HEK293 (cell line): ENCODE measurements at regions not wholly inside any gene's neighbourhood (a gene's known extent, or its start where the extent isn't known, plus 50 kb on each side); places are given as distances from the start of the nearest gene placed in this dataset.

Source experiments
- CTCF ChIA-PET: fragments of 350-600 bp; formaldehyde crosslinking; extraction: SDS; loops from one replicate; lab custom pipeline; 2021; ENCODE audit warnings: antibody characterized with exemption; lab: Yijun Ruan, JAX
- POLR2A ChIA-PET: fragments of 300-600 bp; formaldehyde crosslinking; extraction: SDS; loops from one replicate; lab custom pipeline; 2020; ENCODE audit warnings: antibody characterized with exemption, inconsistent platforms; lab: Yijun Ruan, JAX
- H3K27ac ChIP-seq: fragments of 200-500 bp; sonication (Bioruptor generic); 2 replicates; pipeline ENCODE4 v1.5.1; 2014; ENCODE audit warnings: low read depth, low read length, control low read depth, inconsistent platforms; ENCODE audit errors: extremely low read depth
- H3K36me3 ChIP-seq, 2 experiments: fragments of 200-500 bp in 1 of 2; sonication (Bioruptor generic) in 1 of 2; 1 replicate in 1 of 2; 2 replicates in 1 of 2; pipeline ENCODE4 v1.5.1; 2014 to 2017; ENCODE audit warnings: inconsistent platforms in 2 of 2, low read length in 2 of 2; ENCODE audit not compliant: control insufficient read depth in 2 of 2, insufficient read depth in 1 of 2
- H3K4me1 ChIP-seq: fragments of 200-500 bp; sonication (Bioruptor generic); 2 replicates; pipeline ENCODE4 v1.5.1; 2014; ENCODE audit warnings: mild to moderate bottlenecking, low read length, inconsistent platforms; ENCODE audit not compliant: control insufficient read depth, insufficient read depth
- H3K4me3 ChIP-seq: 2 replicates; pipeline ENCODE4 v1.5.1; 2011; ENCODE audit warnings: low read depth, mild to moderate bottlenecking, control low read depth, low read length, moderate library complexity
- H3K9me3 ChIP-seq: fragments of 200-500 bp; sonication (Bioruptor generic); 2 replicates; pipeline ENCODE4 v1.5.1; 2014; ENCODE audit warnings: low read depth, low read length, inconsistent platforms; ENCODE audit not compliant: control insufficient read depth, insufficient read depth
- BCL11B ChIP-seq: fragments of 450-650 bp; formaldehyde crosslinking; IDR thresholded peaks from 2 replicates; pipeline ENCODE4 v1.5.1; 2016; ENCODE audit warnings: low read depth, missing biosample characterization, missing genetic modification characterization
- GFI1B ChIP-seq: fragments of 450-650 bp; formaldehyde crosslinking; IDR thresholded peaks from 2 replicates; pipeline ENCODE4 v1.5.1; 2016; ENCODE audit warnings: missing biosample characterization, missing genetic modification characterization
- SCRT1 ChIP-seq: fragments of 450-650 bp; formaldehyde crosslinking; IDR thresholded peaks from 2 replicates; pipeline ENCODE4 v1.5.1; 2016; ENCODE audit warnings: missing biosample characterization, missing genetic modification characterization, borderline replicate concordance
- SCRT2 ChIP-seq: fragments of 450-650 bp; formaldehyde crosslinking; IDR thresholded peaks from 2 replicates; pipeline ENCODE4 v1.5.1; 2016; ENCODE audit warnings: missing biosample characterization, missing genetic modification characterization
- ZBTB21 ChIP-seq: fragments of 450-650 bp; formaldehyde crosslinking; IDR thresholded peaks from 2 replicates; pipeline ENCODE4 v1.5.1; 2017; ENCODE audit warnings: missing biosample characterization, missing genetic modification characterization
- ZNF2 ChIP-seq: fragments of 450-650 bp; formaldehyde crosslinking; IDR thresholded peaks from 2 replicates; pipeline ENCODE4 v1.5.1; 2016; ENCODE audit warnings: missing biosample characterization, missing genetic modification characterization
- ZNF302 ChIP-seq: fragments of 450-650 bp; formaldehyde crosslinking; IDR thresholded peaks from 2 replicates; pipeline ENCODE4 v1.5.1; 2016; ENCODE audit warnings: missing biosample characterization, missing genetic modification characterization, low read depth
- ZNF350 ChIP-seq: fragments of 450-650 bp; formaldehyde crosslinking; IDR thresholded peaks from 2 replicates; pipeline ENCODE4 v1.5.0; 2017; ENCODE audit warnings: missing biosample characterization, mild to moderate bottlenecking, missing genetic modification characterization
- ZNF404 ChIP-seq: fragments of 450-650 bp; formaldehyde crosslinking; IDR thresholded peaks from 2 replicates; pipeline ENCODE4 v1.5.1; 2017; ENCODE audit warnings: missing biosample characterization, missing genetic modification characterization
- ZNF501 ChIP-seq: fragments of 450-650 bp; formaldehyde crosslinking; IDR thresholded peaks from 2 replicates; pipeline ENCODE4 v1.5.1; 2016; ENCODE audit warnings: missing biosample characterization, missing genetic modification characterization
- ZNF513 ChIP-seq: fragments of 450-650 bp; IDR thresholded peaks from 2 replicates; pipeline ENCODE4 v1.5.1; 2018; ENCODE audit warnings: missing biosample characterization, missing genetic modification characterization
- ZNF514 ChIP-seq: fragments of 450-650 bp; formaldehyde crosslinking; IDR thresholded peaks from 2 replicates; pipeline ENCODE4 v1.5.1; 2016; ENCODE audit warnings: missing biosample characterization, missing genetic modification characterization
- ZNF530 ChIP-seq: fragments of 450-650 bp; formaldehyde crosslinking; IDR thresholded peaks from 2 replicates; pipeline ENCODE4 v1.5.1; 2016; ENCODE audit warnings: low read depth, missing biosample characterization, missing genetic modification characterization
- ZNF558 ChIP-seq: fragments of 450-650 bp; formaldehyde crosslinking; IDR thresholded peaks from 2 replicates; pipeline ENCODE4 v1.5.1; 2016; ENCODE audit warnings: missing biosample characterization, missing genetic modification characterization
- ZNF621 ChIP-seq: fragments of 450-650 bp; formaldehyde crosslinking; IDR thresholded peaks from 2 replicates; pipeline ENCODE4 v1.5.1; 2017; ENCODE audit warnings: missing biosample characterization, missing genetic modification characterization
- ZNF624 ChIP-seq: fragments of 450-650 bp; formaldehyde crosslinking; IDR thresholded peaks from 2 replicates; pipeline ENCODE4 v1.5.1; 2017; ENCODE audit warnings: missing biosample characterization, missing genetic modification characterization
- ZNF654 ChIP-seq: fragments of 450-650 bp; formaldehyde crosslinking; IDR thresholded peaks from 2 replicates; pipeline ENCODE4 v1.5.1; 2016; ENCODE audit warnings: low read depth, missing biosample characterization, missing genetic modification characterization
- ZNF658 ChIP-seq: fragments of 450-650 bp; formaldehyde crosslinking; IDR thresholded peaks from 2 replicates; pipeline ENCODE4; 2016; ENCODE audit warnings: missing biosample characterization, missing genetic modification characterization
- ZNF664 ChIP-seq: fragments of 450-650 bp; formaldehyde crosslinking; IDR thresholded peaks from 2 replicates; pipeline ENCODE4 v1.5.1; 2016; ENCODE audit warnings: missing biosample characterization, missing genetic modification characterization
- ZNF768 ChIP-seq: fragments of 450-650 bp; formaldehyde crosslinking; IDR thresholded peaks from 2 replicates; pipeline ENCODE4 v1.5.1; 2018; ENCODE audit warnings: missing biosample characterization, mild to moderate bottlenecking, missing genetic modification characterization
- ZNF791 ChIP-seq: fragments of 450-650 bp; formaldehyde crosslinking; IDR thresholded peaks from 2 replicates; pipeline ENCODE4 v1.5.1; 2016; ENCODE audit warnings: missing biosample characterization, missing genetic modification characterization
- ZNF843 ChIP-seq: fragments of 450-650 bp; formaldehyde crosslinking; IDR thresholded peaks from 2 replicates; pipeline ENCODE4 v1.5.1; 2016; ENCODE audit warnings: missing biosample characterization, missing genetic modification characterization

GRCh38 chr3:4139462-4140140 is 163.6 kb upstream of the SETMAR start:
- no peak for TF ChIP-seq ZNF2
- TF ChIP-seq SCRT1 (tag by site-specific recombination) = no peak
- no peak for TF ChIP-seq ZNF501 (tag by site-specific recombination)
- TF ChIP-seq ZNF350 = no peak
- TF ChIP-seq ZNF664 (tag by site-specific recombination) = no peak
- TF ChIP-seq ZNF514 (tag by site-specific recombination) = no peak
- TF ChIP-seq SCRT2 (tag by site-specific recombination) = no peak
- TF ChIP-seq ZNF621 = no peak
- no peak for TF ChIP-seq GFI1B (tag by site-specific recombination)
- TF ChIP-seq ZNF513 = no peak
- H3K4me3 ChIP-seq = no peak overlapping the region
- no peak overlapping the region for H3K27ac ChIP-seq
- POLR2A ChIA-PET = no interaction called here
- CTCF ChIA-PET = interaction anchor here (1.3 kb wide), 1 partner anchor 32 kb away, joined by 3 read pairs; no protein-coding TSS in a partner anchor
- H3K36me3 ChIP-seq = no peaks in the 10 kb centered on the region
- no peaks in the 10 kb centered on the region for H3K4me1 ChIP-seq
- no peaks in the 10 kb centered on the region for H3K9me3 ChIP-seq

- TF ChIP-seq ZNF791 (tag by site-specific recombination) (no peak), ZNF658 (tag by site-specific recombination) (no peak), ZNF350 (no peak), ZNF843 (tag by site-specific recombination) (no peak), ZNF404 (no peak), ZBTB21 (tag by site-specific recombination) (no peak), ZNF654 (tag by site-specific recombination) (no peak), ZNF530 (tag by site-specific recombination) (no peak), ZNF558 (no peak), BCL11B (tag by site-specific recombination) (no peak)
- no peaks in the 10 kb centered on the region for H3K4me1 ChIP-seq
- H3K9me3 ChIP-seq = no peaks in the 10 kb centered on the region
- no peaks in the 10 kb centered on the region for H3K36me3 ChIP-seq
- CTCF ChIA-PET = no interaction called here
- no peak overlapping the region for H3K27ac ChIP-seq
- POLR2A ChIA-PET = no interaction called here
- H3K4me3 ChIP-seq = no peak overlapping the region
Measured at GRCh38 chr3:4140921-4141320, 162.2 kb upstream of the SETMAR start.

- CTCF ChIA-PET = interaction anchor here (0.6 kb wide), 1 partner anchor 113 kb away, joined by 4 read pairs; no protein-coding TSS in a partner anchor
- no peak overlapping the region for H3K4me3 ChIP-seq
- H3K27ac ChIP-seq = no peak overlapping the region
- no peaks in the 10 kb centered on the region for H3K36me3 ChIP-seq
- POLR2A ChIA-PET = no interaction called here
- TF ChIP-seq ZNF624 (tag by site-specific recombination) (no peak), ZNF302 (tag by site-specific recombination) (no peak), ZNF768 (tag by site-specific recombination) (no peak), SCRT1 (tag by site-specific recombination) (no peak)
- no peaks in the 10 kb centered on the region for H3K9me3 ChIP-seq
- H3K4me1 ChIP-seq = no peaks in the 10 kb centered on the region
Measured at GRCh38 chr3:4147556-4148118, 155.5 kb upstream of the SETMAR start.
